Activated CD8-positive, alpha-beta memory T cell treated with anti-CD3 and anti-CD28 coated beads for 24 hours (primary cell): ENCODE measurements at regions not wholly inside any gene's neighbourhood (a gene's known extent, or its start where the extent isn't known, plus 50 kb on each side); places are given as distances from the start of the nearest gene placed in this dataset.
"Not testable (repeated sequence)": the region's sequence is repeated elsewhere in the genome, so short reads cannot be mapped to it uniquely, and the experiment has no call there.

ENCODE experiments used
- DNase-seq: peaks from one replicate; pipeline ENCODE4 v3.0.0-alpha.2; 2020

- DNase-seq: no peak
Measured at GRCh38 chr5:8676695-8677094, 807.7 kb downstream of the MTRR start.

GRCh38 chr5:8682381-8682780 is 813.4 kb downstream of the MTRR start:
- no peak for DNase-seq

- no peak for DNase-seq
Measured at GRCh38 chr5:8683496-8683895, 814.5 kb downstream of the MTRR start.

- DNase-seq: no peak
Measured at GRCh38 chr5:8685704-8686103, 816.8 kb downstream of the MTRR start.

GRCh38 chr5:8686707-8687106 is 817.8 kb downstream of the MTRR start:
- DNase-seq: no peak

GRCh38 chr5:8689773-8690172 is 820.8 kb downstream of the MTRR start:
- DNase-seq: no peak

GRCh38 chr5:8691221-8691620 is 822.3 kb downstream of the MTRR start:
- no peak for DNase-seq

GRCh38 chr5:8693341-8693844 is 824.4 kb downstream of the MTRR start:
- no peak for DNase-seq

- DNase-seq: no peak
Measured at GRCh38 chr5:8694545-8694944, 825.6 kb downstream of the MTRR start.

- no peak for DNase-seq
Measured at GRCh38 chr5:8695902-8696845, 827.2 kb downstream of the MTRR start.

GRCh38 chr5:8700222-8700621 is 831.3 kb downstream of the MTRR start:
- DNase-seq: no peak

GRCh38 chr5:8700671-8701070 is 831.7 kb downstream of the MTRR start:
- no peak for DNase-seq

GRCh38 chr5:8701251-8701650 is 832.3 kb downstream of the MTRR start:
- no peak for DNase-seq

- DNase-seq: no peak
Measured at GRCh38 chr5:8710426-8710930, 835.4 kb downstream of the SEMA5A start.

- no peak for DNase-seq
Measured at GRCh38 chr5:8714198-8714597, 831.7 kb downstream of the SEMA5A start.

- no peak for DNase-seq
Measured at GRCh38 chr5:8714861-8715260, 831.0 kb downstream of the SEMA5A start.

- no peak for DNase-seq
Measured at GRCh38 chr5:8719796-8720195, 826.1 kb downstream of the SEMA5A start.

GRCh38 chr5:8720506-8720905 is 825.4 kb downstream of the SEMA5A start:
- DNase-seq: no peak

GRCh38 chr5:8721536-8721935 is 824.3 kb downstream of the SEMA5A start:
- no peak for DNase-seq

- DNase-seq: no peak
Measured at GRCh38 chr5:8726383-8727036, 819.4 kb downstream of the SEMA5A start.

- no peak for DNase-seq
Measured at GRCh38 chr5:8727396-8727795, 818.5 kb downstream of the SEMA5A start.

GRCh38 chr5:8729437-8729836 is 816.4 kb downstream of the SEMA5A start:
- no peak for DNase-seq

- DNase-seq: no peak
Measured at GRCh38 chr5:8730194-8730593, 815.7 kb downstream of the SEMA5A start.

- DNase-seq: not testable (repeated sequence)
Measured at GRCh38 chr5:8731110-8731509, 814.8 kb downstream of the SEMA5A start.
